Fibroblast of villous mesenchyme (primary cell): ENCODE measurements at regions not wholly inside any gene's neighbourhood (a gene's known extent, or its start where the extent isn't known, plus 50 kb on each side); places are given as distances from the start of the nearest gene placed in this dataset.

Experiments
- DNase-seq: peaks from one replicate; pipeline ENCODE4 v3.0.0-alpha.2; 2010; ENCODE audit warnings: low read depth
- H3K4me3 ChIP-seq: 2 replicates; pipeline ENCODE4 v1.5.1; 2011; ENCODE audit warnings: low read depth, mild to moderate bottlenecking, low read length
- CTCF ChIP-seq: IDR thresholded peaks from 2 replicates; pipeline ENCODE4 v1.5.1; 2012; ENCODE audit warnings: low read depth, mild to moderate bottlenecking, low read length; ENCODE audit not compliant: insufficient read depth

- H3K4me3 ChIP-seq: no peak overlapping the region
- no peak for TF ChIP-seq CTCF
- no peak for DNase-seq
Measured at GRCh38 chr4:121526509-121526908, 145.7 kb upstream of the QRFPR start.

- TF ChIP-seq CTCF: no peak
- no peak for DNase-seq
- H3K4me3 ChIP-seq: no peak overlapping the region
Measured at GRCh38 chr4:121519236-121519838, 138.5 kb upstream of the QRFPR start.

DNA sequence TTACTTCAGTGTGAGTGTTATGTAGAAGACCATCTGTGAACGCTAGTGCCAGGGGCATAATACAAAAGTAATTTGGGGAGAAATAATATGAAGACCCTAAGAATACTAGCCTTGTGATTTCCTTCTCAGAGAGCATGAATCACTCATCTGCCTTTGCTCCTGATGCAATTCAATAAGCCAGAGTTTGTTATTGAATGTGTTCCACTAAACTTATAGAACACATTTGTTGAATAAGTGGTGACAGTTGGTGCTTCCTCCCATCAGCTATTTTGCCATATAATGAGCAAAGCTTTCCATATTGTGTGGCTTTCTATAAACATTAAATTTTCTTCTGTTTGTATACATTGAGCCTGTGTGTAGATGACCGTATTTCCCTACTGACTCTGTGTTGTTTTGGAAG, 136.4 kb upstream of the QRFPR start:
- no peak for TF ChIP-seq CTCF
- no peak for DNase-seq
- H3K4me3 ChIP-seq: no peak overlapping the region

DNA sequence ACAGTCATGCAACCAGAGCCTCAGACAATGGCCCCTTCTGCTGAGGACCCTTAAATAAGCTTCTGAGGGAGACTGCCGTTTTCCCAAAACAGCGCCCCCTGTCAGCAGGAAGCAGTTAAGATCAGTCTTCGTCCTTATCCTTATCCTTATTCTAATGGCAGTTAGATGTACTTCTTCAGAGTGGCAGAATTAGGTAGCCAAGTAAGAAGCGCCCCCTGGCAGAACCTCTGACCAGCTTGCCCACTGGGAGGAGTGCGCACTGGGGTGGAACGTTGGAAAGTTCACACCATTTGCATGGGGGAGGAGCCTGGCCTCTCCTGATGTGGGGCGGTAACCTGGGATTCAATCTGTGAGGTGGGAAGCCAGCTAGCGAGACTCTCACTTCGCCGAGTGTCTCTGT, 133.6 kb upstream of the QRFPR start:
- TF ChIP-seq CTCF: no peak
- no peak overlapping the region for H3K4me3 ChIP-seq
- no peak for DNase-seq

DNA sequence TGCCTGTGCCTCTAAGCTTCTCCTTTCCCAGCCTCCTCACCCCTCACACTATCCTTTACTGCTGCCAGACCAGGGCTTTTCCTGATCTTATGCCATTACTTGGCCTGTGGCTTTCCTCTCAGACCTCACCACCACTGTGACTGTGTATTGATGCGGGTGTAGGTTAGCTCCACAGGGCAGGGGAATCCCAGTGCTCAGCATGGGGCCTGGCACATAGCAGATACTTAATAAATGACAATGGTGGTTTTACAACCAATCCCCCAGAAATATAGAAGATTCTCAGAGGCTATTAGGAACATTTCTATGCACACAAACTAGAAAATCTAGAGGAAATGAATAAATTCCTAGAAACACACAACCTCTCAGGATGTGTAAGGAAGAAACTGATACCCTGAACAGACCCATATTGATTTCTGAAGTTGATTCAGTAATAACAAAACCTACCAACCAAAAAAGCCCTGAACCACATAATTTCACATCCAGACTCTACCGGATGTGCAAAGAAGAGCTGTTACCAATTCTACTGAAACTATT, 129.6 kb upstream of the QRFPR start:
- no peak for DNase-seq
- no peak overlapping the region for H3K4me3 ChIP-seq
- TF ChIP-seq CTCF: no peak

DNA sequence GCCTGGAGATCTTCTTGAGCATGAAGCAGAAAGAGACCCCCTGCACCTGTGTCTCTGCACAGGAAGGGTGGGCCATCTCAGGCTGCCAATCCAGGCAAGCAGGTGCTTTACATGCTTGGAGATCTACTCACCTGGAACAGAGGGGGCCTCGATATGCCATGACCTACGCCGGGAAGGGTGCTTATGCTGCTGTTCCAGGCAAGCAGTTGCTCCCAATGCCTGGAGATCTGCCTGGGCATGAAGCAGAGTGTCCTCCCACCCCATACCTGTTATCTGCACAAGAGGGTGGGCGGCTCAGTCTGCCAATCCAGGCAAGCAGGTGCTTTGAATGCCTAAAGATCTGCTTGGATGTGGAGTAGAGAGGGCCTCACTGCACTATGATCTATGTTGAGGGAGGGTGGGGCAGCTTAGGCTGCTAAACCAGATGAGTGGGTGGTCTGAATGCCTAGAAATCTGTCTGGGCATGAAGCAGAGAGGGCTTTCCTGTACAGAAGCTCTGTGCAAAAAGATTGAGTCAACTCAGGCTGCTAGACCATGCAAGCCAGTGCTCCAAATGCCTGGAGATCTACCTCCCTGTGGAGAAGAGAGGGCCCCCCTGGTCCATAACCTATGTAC, 104.5 kb upstream of the QRFPR start:
- no peak for TF ChIP-seq CTCF

More for the DNA sequence above, 104.5 kb upstream of the QRFPR start:
- no peak for DNase-seq
- no peak overlapping the region for H3K4me3 ChIP-seq
